C4-2B (cell line): ENCODE measurements at regions not wholly inside any gene's neighbourhood (a gene's known extent, or its start where the extent isn't known, plus 50 kb on each side); places are given as distances from the start of the nearest gene placed in this dataset.

Experiments
- CTCF ChIP-seq: fragments of 450-650 bp; conservative IDR thresholded peaks from 2 replicates; pipeline ENCODE4 v1.5.1; 2017; ENCODE audit warnings: mild to moderate bottlenecking
- ZFX ChIP-seq: fragments of 450-650 bp; IDR thresholded peaks from 2 replicates; pipeline ENCODE4 v1.6.1; 2017

- no peak for TF ChIP-seq CTCF
- no peak for TF ChIP-seq ZFX
Observed at GRCh38 chr6:44624936-44625573, 237.5 kb downstream of the CDC5L start.
